ENCODE measurements at regions not wholly inside any gene's neighbourhood (a gene's known extent, or its start where the extent isn't known, plus 50 kb on each side); places are given as distances from the start of the nearest gene placed in this dataset.

- TF ChIP-seq CTCF (IDR thresholded peaks at IDR 0.05) (no peak), POLR2A (IDR thresholded peaks at IDR 0.05) (no peak), EP300 (IDR thresholded peaks at IDR 0.05) (no peak)
Observed at GRCh38 chr12:100068305-100068704, 74.4 kb downstream of the BLTP3B start.
